Loucy (cell line): ENCODE measurements at regions not wholly inside any gene's neighbourhood (a gene's known extent, or its start where the extent isn't known, plus 50 kb on each side); places are given as distances from the start of the nearest gene placed in this dataset.

Experiments
- H2AFZ ChIP-seq: fragments of 200-600 bp; sonication (generic); 2 replicates; pipeline ENCODE4 v1.6.0; 2016; ENCODE audit warnings: antibody characterized with exemption, mild to moderate bottlenecking, low read length, moderate library complexity
- H3F3A ChIP-seq: fragments of 200-600 bp; 2 replicates; pipeline ENCODE4 v1.6.0; 2016; ENCODE audit warnings: antibody characterized with exemption, low read depth, mild to moderate bottlenecking
- H3K27me3 ChIP-seq: fragments of 200-600 bp; sonication (generic); 2 replicates; pipeline ENCODE4 v1.6.1; 2014; ENCODE audit warnings: low read length, mild to moderate bottlenecking; ENCODE audit not compliant: insufficient read depth, poor library complexity, severe bottlenecking
- H3K36me3 ChIP-seq: fragments of 200-600 bp; sonication (generic); 2 replicates; pipeline ENCODE4 v1.6.1; 2016; ENCODE audit warnings: low read length; ENCODE audit not compliant: insufficient read depth
- H3K4me1 ChIP-seq: fragments of 200-600 bp; sonication (generic); 2 replicates; pipeline ENCODE4 v1.5.1; 2014; ENCODE audit warnings: low read length, mild to moderate bottlenecking; ENCODE audit not compliant: insufficient read depth, poor library complexity, severe bottlenecking
- H3K4me2 ChIP-seq: fragments of 200-600 bp; sonication (generic); 2 replicates; pipeline ENCODE4 v1.6.0; 2014; ENCODE audit warnings: antibody characterized with exemption, low read length, low read depth, mild to moderate bottlenecking; ENCODE audit not compliant: poor library complexity, severe bottlenecking
- H3K4me3 ChIP-seq: fragments of 200-600 bp; sonication (generic); 2 replicates; pipeline ENCODE4 v1.5.1; 2014; ENCODE audit warnings: low read length, mild to moderate bottlenecking, mixed read lengths; ENCODE audit not compliant: poor library complexity, severe bottlenecking
- H3K79me2 ChIP-seq: fragments of 200-600 bp; sonication (generic); 2 replicates; pipeline ENCODE4 v1.6.1; 2014; ENCODE audit warnings: low read length; ENCODE audit not compliant: insufficient read depth
- H3K9ac ChIP-seq: fragments of 200-600 bp; sonication (generic); 2 replicates; pipeline ENCODE4 v1.6.0; 2014; ENCODE audit warnings: mild to moderate bottlenecking, low read depth, low read length, moderate library complexity; ENCODE audit not compliant: poor library complexity, severe bottlenecking
- H3K9me2 ChIP-seq: fragments of 200-600 bp; sonication (generic); replicated peaks from 2 replicates; pipeline ENCODE4 v1.6.1; 2016; ENCODE audit warnings: low read depth, low read length, mixed read lengths
- H3K9me3 ChIP-seq: fragments of 200-600 bp; sonication (generic); 2 replicates; pipeline ENCODE4 v1.6.1; 2014; ENCODE audit warnings: mild to moderate bottlenecking, antibody characterized with exemption, low read length, low read depth; ENCODE audit not compliant: insufficient read depth
- H4K20me1 ChIP-seq: fragments of 200-600 bp; sonication (generic); 2 replicates; pipeline ENCODE4 v1.6.0; 2014; ENCODE audit warnings: antibody characterized with exemption, low read length, mild to moderate bottlenecking; ENCODE audit not compliant: insufficient read depth, poor library complexity, severe bottlenecking
- CTCF ChIP-seq: fragments of 200-600 bp; sonication (generic); conservative IDR thresholded peaks from 2 replicates; pipeline ENCODE4 v1.5.1; 2014; ENCODE audit warnings: mild to moderate bottlenecking, antibody characterized with exemption, low read length
- EZH2phosphoT487 ChIP-seq: fragments of 200-600 bp; IDR thresholded peaks from 2 replicates; pipeline ENCODE4 v1.6.1; 2018; ENCODE audit warnings: antibody characterized with exemption, mild to moderate bottlenecking, moderate library complexity, borderline replicate concordance

GRCh38 chr14:95635051-95635450 lies 51.2 kb upstream of the TCL1B start:
- Histone ChIP-seq H3K9me2 (no peaks in the 10 kb centered on the region), H3K27me3 (no peaks in the 10 kb centered on the region), H3F3A (no peaks in the 10 kb centered on the region), H3K4me2 (no peak overlapping the region), H3K79me2 (no peaks in the 10 kb centered on the region), H3K4me3 (no peak overlapping the region), H3K4me1 (no peaks in the 10 kb centered on the region), H3K9me3 (no peaks in the 10 kb centered on the region), H2AFZ (no peak overlapping the region), H3K9ac (no peak overlapping the region), H3K36me3 (no peaks in the 10 kb centered on the region), H4K20me1 (no peaks in the 10 kb centered on the region)
- no peak for TF ChIP-seq CTCF
- no peak for TF ChIP-seq EZH2phosphoT487
